K562 (cell line): ENCODE measurements at regions not wholly inside any gene's neighbourhood (a gene's known extent, or its start where the extent isn't known, plus 50 kb on each side); places are given as distances from the start of the nearest gene placed in this dataset.
A peak's percentile ranks its signal among the peaks of the same experiment; 100 is the strongest.

Experiments
- ARID4B ChIP-seq: sonication (generic); formaldehyde crosslinking; IDR thresholded peaks from 2 replicates; pipeline ENCODE4 v1.8.0; 2022; ENCODE audit warnings: mild to moderate bottlenecking, missing genetic modification reagents
- CC2D1A ChIP-seq: fragments of 450-650 bp; IDR thresholded peaks from 2 replicates; pipeline ENCODE4 v1.6.1; 2017; ENCODE audit warnings: mild to moderate bottlenecking
- CREB3 ChIP-seq: fragments of 450-650 bp; conservative IDR thresholded peaks from 2 replicates; pipeline ENCODE4 v1.6.1; 2016; ENCODE audit warnings: missing genetic modification characterization, low read depth, mild to moderate bottlenecking, missing compliant biosample characterization, moderate library complexity
- ELF1 ChIP-seq: fragments of 200-800 bp; sonication (Bioruptor generic); IDR thresholded peaks from 2 replicates; pipeline ENCODE4 v1.6.1; 2016; ENCODE audit warnings: missing genetic modification characterization, missing compliant biosample characterization
- HDAC2 ChIP-seq: fragments of 450-650 bp; IDR thresholded peaks from 2 replicates; pipeline ENCODE4 v1.6.1; 2016; ENCODE audit warnings: mild to moderate bottlenecking
- KLF13 ChIP-seq: fragments of 450-650 bp; IDR thresholded peaks from 2 replicates; pipeline ENCODE4 v1.6.1; 2016; ENCODE audit warnings: missing genetic modification characterization, low read depth, mild to moderate bottlenecking, missing compliant biosample characterization, moderate library complexity, borderline replicate concordance
- LEF1 ChIP-seq: fragments of 450-650 bp; IDR thresholded peaks from 2 replicates; pipeline ENCODE4 v1.6.1; 2016; ENCODE audit warnings: mild to moderate bottlenecking
- MITF ChIP-seq: IDR thresholded peaks from 2 replicates; pipeline ENCODE4 v1.6.1; 2014; ENCODE audit warnings: antibody characterized with exemption
- NBN ChIP-seq: fragments of 450-650 bp; IDR thresholded peaks from 2 replicates; pipeline ENCODE4 v1.6.1; 2016; ENCODE audit warnings: low read depth, mild to moderate bottlenecking
- PHF20 ChIP-seq: fragments of 450-650 bp; IDR thresholded peaks from 2 replicates; pipeline ENCODE4 v1.6.1; 2018; ENCODE audit not compliant: partially characterized antibody
- RBM15 ChIP-seq: fragments of 200-400 bp; formaldehyde crosslinking; IDR thresholded peaks from 2 replicates; pipeline ENCODE4 v1.6.1; 2018; ENCODE audit warnings: mild to moderate bottlenecking, low read length, moderate library complexity; ENCODE audit not compliant: insufficient read depth
- SMAD4 ChIP-seq: fragments of 250-450 bp; sonication (Bioruptor Pico); conservative IDR thresholded peaks from 2 replicates; pipeline ENCODE4 v1.8.0; 2021; ENCODE audit warnings: inconsistent platforms, mild to moderate bottlenecking, moderate library complexity
- TEAD1 ChIP-seq, 2 experiments: fragments of 450-650 bp in 1 of 2; sonication (generic) in 1 of 2; formaldehyde crosslinking; IDR thresholded peaks; 2 replicates each; pipeline versions ENCODE4 v1.4.0 to v1.8.0; 2020 to 2022; ENCODE audit warnings: mild to moderate bottlenecking in 2 of 2, missing genetic modification reagents in 1 of 2
- ZNF175 ChIP-seq: fragments of 200-800 bp; sonication (Bioruptor generic); IDR thresholded peaks from 2 replicates; pipeline ENCODE4 v1.6.1; 2016; ENCODE audit warnings: low read depth, mild to moderate bottlenecking, missing genetic modification characterization, missing compliant biosample characterization

GRCh38 chr5:154648706-154649105 is 106.5 kb upstream of the LARP1 start (continued):
- TF ChIP-seq KLF13 (tag) (no peak), ARID4B (CRISPR knock-in tag) (no peak), ZNF175 (CRISPR knock-in tag) (no peak), LEF1 (peak; percentile 50; the same call in 1 of the 2 replicates), CC2D1A (no peak), SMAD4 (CRISPR knock-in tag) (peak; percentile 79), TEAD1 (CRISPR knock-in tag; IDR thresholded peaks at IDR 0.05) (0 out of 4 replicates have a peak, but pooled peaks of 1 of the 2 experiments have one; percentile 37), RBM15 (no peak), NBN (peak; percentile 78), MITF (no peak), CREB3 (peak; percentile 84; the same call in 1 of the 2 replicates), HDAC2 (peak; percentile 76; the same call in 1 of the 2 replicates), ELF1 (tag) (no peak), PHF20 (no peak)
